GM12878 (cell line): ENCODE measurements at regions not wholly inside any gene's neighbourhood (a gene's known extent, or its start where the extent isn't known, plus 50 kb on each side); places are given as distances from the start of the nearest gene placed in this dataset.

Experiments used
- ATAC-seq: fragments of 200-7000 bp; cut with Tn5 transposase; 3 replicates; pipeline ENCODE4 v1.9.1; 2020; ENCODE audit warnings: mild to moderate bottlenecking, moderate library complexity
- BruUV-seq: library from RNA; stranded (reverse); fragments of 400-500 nt; replicated peaks from 2 replicates; lab custom pipeline; 2021; lab: Mats Ljungman, UMichigan
- CTCF ChIA-PET: fragments of 300-600 bp; sonication (Branson Sonifier 250); formaldehyde crosslinking; extraction: SDS; loops from one replicate; lab custom pipeline; 2021; ENCODE audit warnings: inconsistent platforms; lab: Yijun Ruan, JAX
- POLR2A ChIA-PET: fragments of 350-600 bp; formaldehyde crosslinking; extraction: SDS; loops from one replicate; lab custom pipeline; 2021; ENCODE audit warnings: inconsistent platforms; lab: Charles Lee
- RAD21 ChIA-PET: fragments of 300-600 bp; sonication (Branson Sonifier 250); formaldehyde crosslinking; loops from one replicate; lab custom pipeline; 2023; ENCODE audit warnings: antibody characterized with exemption; ENCODE audit not compliant: unreplicated experiment; lab: Charles Lee
- SMC1A ChIA-PET: fragments of 300-600 bp; sonication (Branson Sonifier 250); formaldehyde crosslinking; loops from one replicate; lab custom pipeline; 2023; ENCODE audit not compliant: unreplicated experiment, uncharacterized antibody; lab: Charles Lee
- DNase-seq: peaks from one replicate; pipeline ENCODE4 v3.0.0-alpha.2; 2011; ENCODE audit warnings: low read depth, low spot score
- FAIRE-seq: peaks from 3 replicates; lab custom pipeline; 2011; peaks lifted over from hg19 to GRCh38; lab: Jason Lieb, UNC
- H2AFZ ChIP-seq: 2 replicates; pipeline ENCODE4 v1.6.0; 2011; ENCODE audit warnings: low read depth, low read length, control low read depth; ENCODE audit not compliant: control insufficient read depth
- H3K27ac ChIP-seq: 2 replicates; pipeline ENCODE4 v1.5.1; 2011; ENCODE audit warnings: control low read depth; ENCODE audit not compliant: control insufficient read depth, insufficient read depth
- H3K27me3 ChIP-seq, 2 experiments: replicated peaks in 1 of 2; 2 replicates each; pipeline versions ENCODE4 v1.6.0 to v1.6.1; 2011; ENCODE audit warnings: low read length in 1 of 2; ENCODE audit not compliant: control insufficient read depth in 2 of 2, insufficient read depth in 2 of 2
- H3K36me3 ChIP-seq, 2 experiments: 2 replicates each; pipeline ENCODE4 v1.5.1; 2011; ENCODE audit warnings: low read length in 1 of 2; ENCODE audit not compliant: control insufficient read depth in 2 of 2, insufficient read depth in 2 of 2
- H3K4me1 ChIP-seq: 2 replicates; pipeline ENCODE4 v1.6.1; 2011; ENCODE audit warnings: mild to moderate bottlenecking, low read length, moderate library complexity, mixed read lengths; ENCODE audit not compliant: control insufficient read depth, insufficient read depth
- H3K4me2 ChIP-seq: 2 replicates; pipeline ENCODE4 v1.6.0; 2011; ENCODE audit warnings: control low read depth; ENCODE audit not compliant: control insufficient read depth, insufficient read depth
- H3K4me3 ChIP-seq: fragments of 200-600 bp; sonication (generic); 2 replicates; pipeline ENCODE4 v1.5.1; 2016
- H3K79me2 ChIP-seq: 2 replicates; pipeline ENCODE4 v1.6.0; 2011; ENCODE audit warnings: low read length; ENCODE audit not compliant: control insufficient read depth, insufficient read depth
- H3K9ac ChIP-seq: 2 replicates; pipeline ENCODE4 v1.8.0; 2011; ENCODE audit warnings: low read length, control low read depth, mixed read lengths; ENCODE audit not compliant: control insufficient read depth, insufficient read depth
- H3K9me3 ChIP-seq: replicated peaks from 3 replicates; pipeline ENCODE4 v1.5.1; 2011; ENCODE audit warnings: mild to moderate bottlenecking, low read length; ENCODE audit not compliant: control insufficient read depth, insufficient read depth
- H4K20me1 ChIP-seq: 2 replicates; pipeline ENCODE4 v1.6.0; 2011; ENCODE audit not compliant: control insufficient read depth, insufficient read depth
- ASH2L ChIP-seq: fragments of 300-600, 200-600 bp; sonication (generic); IDR thresholded peaks from 2 replicates; pipeline ENCODE4 v1.6.1; 2017; ENCODE audit warnings: low read depth, mild to moderate bottlenecking, borderline replicate concordance
- BACH1 ChIP-seq: fragments of 450-650 bp; IDR thresholded peaks from 2 replicates; pipeline ENCODE4 v1.6.1; 2017; ENCODE audit warnings: mild to moderate bottlenecking, borderline replicate concordance
- JUNB ChIP-seq: IDR thresholded peaks from 2 replicates; pipeline ENCODE4 v1.6.1; 2016; ENCODE audit warnings: antibody characterized with exemption, mild to moderate bottlenecking
- NRF1 ChIP-seq: conservative IDR thresholded peaks from 2 replicates; pipeline ENCODE4 v1.6.1; 2011; ENCODE audit warnings: mild to moderate bottlenecking, low read depth, low read length, improper control_type of control experiment
- RB1 ChIP-seq: fragments of 450-650 bp; formaldehyde crosslinking; IDR thresholded peaks from 2 replicates; pipeline ENCODE4 v1.6.1; 2017; ENCODE audit warnings: mild to moderate bottlenecking, borderline replicate concordance
- SMC3 ChIP-seq: IDR thresholded peaks from 2 replicates; pipeline ENCODE4 v1.6.1; 2011; ENCODE audit warnings: low read length, improper control_type of control experiment, borderline replicate concordance
- SP1 ChIP-seq: IDR thresholded peaks from one replicate; pipeline ENCODE4 v1.6.1; 2011; ENCODE audit warnings: low read depth, low read length
- TBL1XR1 ChIP-seq: IDR thresholded peaks from 2 replicates; pipeline ENCODE4 v1.6.1; 2012; ENCODE audit warnings: low read depth, low read length, improper control_type of control experiment
- TCF3 ChIP-seq: IDR thresholded peaks from 2 replicates; pipeline ENCODE4 v1.6.1; 2012; ENCODE audit warnings: low read depth, mild to moderate bottlenecking, low read length, borderline replicate concordance; ENCODE audit not compliant: insufficient read depth
- ZNF274 ChIP-seq: IDR thresholded peaks from one replicate; pipeline ENCODE4 v1.8.0; 2011; ENCODE audit not compliant: insufficient read length, insufficient read depth
- WGBS: methylation state at CpG from one replicate; pipeline ENCODE4 v1.1.6; 2016; ENCODE audit warnings: low lambda C conversion rate; ENCODE audit not compliant: insufficient replicate concordance, insufficient coverage; ENCODE audit errors: missing lambda C conversion rate; 5-methylcytosine and 5-hydroxymethylcytosine counted together
- in situ Hi-C: fragments of 300-500 bp; cut with MboI; formaldehyde crosslinking; loops from 9 replicates; pipeline ENCODE4 v1.14.3; 2018; ENCODE audit warnings: mixed read lengths
- intact Hi-C: fragments of 100-400 bp; cut with micrococcal nuclease; formaldehyde crosslinking; loops from one replicate; pipeline ENCODE4 v1.14.2; 2022; ENCODE audit not compliant: unreplicated experiment
- TF ChIP-seq, protein P1 (sequence below), 3 experiments: IDR thresholded peaks in 2 of 3; conservative IDR thresholded peaks in 1 of 3; 2 replicates each; pipeline ENCODE4 v1.5.1; 2011; ENCODE audit warnings: low read depth in 3 of 3, low read length in 3 of 3, mild to moderate bottlenecking in 3 of 3, control low read depth in 2 of 3, moderate library complexity in 2 of 3, inconsistent platforms in 1 of 3, mixed read lengths in 1 of 3; ENCODE audit not compliant: control insufficient read depth in 2 of 3, insufficient read depth in 1 of 3; ENCODE audit errors: extremely low read depth in 1 of 3
- TF ChIP-seq, protein P2 (sequence below): fragments of 450-650 bp; IDR thresholded peaks from 2 replicates; pipeline ENCODE4 v1.6.1; 2017; ENCODE audit warnings: borderline replicate concordance
- TF ChIP-seq, protein P3 (sequence below): IDR thresholded peaks from 2 replicates; pipeline ENCODE4 v1.6.1; 2012; ENCODE audit warnings: low read depth, low read length, improper control_type of control experiment

DNA sequence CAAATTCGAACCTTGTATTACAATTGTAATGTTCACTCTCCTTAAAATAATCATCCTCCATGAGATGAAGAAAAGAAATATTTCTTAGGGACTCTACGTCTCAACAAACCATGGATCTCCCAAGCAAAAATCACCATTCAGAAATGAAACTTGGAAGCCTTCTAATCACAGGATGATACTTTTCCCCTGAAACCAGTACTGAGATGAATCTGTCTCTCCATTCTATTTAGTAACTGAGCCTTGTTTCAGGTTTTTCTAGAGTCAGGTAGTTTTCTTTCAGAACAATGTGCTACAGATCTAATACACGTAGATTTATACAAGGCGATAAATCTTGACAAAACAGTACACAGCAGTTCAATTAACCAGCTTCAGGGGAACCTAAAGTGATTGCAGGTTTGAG, 660.1 kb upstream of the CBLB start:
- Histone ChIP-seq H3K36me3 (no peaks in the 10 kb centered on the region), H3K4me3 (no peak overlapping the region), H3K27me3 (no peaks in the 10 kb centered on the region), H3K27ac (no peak overlapping the region), H3K79me2 (no peaks in the 10 kb centered on the region), H3K4me2 (no peak overlapping the region), H3K9me3 (peaks cover 2% of the 10 kb centered on the region; the same call in 2 of the 3 replicates), H2AFZ (no peak overlapping the region), H4K20me1 (no peaks in the 10 kb centered on the region), H3K4me1 (no peaks in the 10 kb centered on the region; the same call in 1 of the 2 replicates)
- CTCF ChIA-PET: no interaction called here
- in situ Hi-C loops: no loop called here
- ATAC-seq (peak; percentile 60), FAIRE-seq (no peak), DNase-seq (no peak)
- intact Hi-C loops: no loop called here
- RAD21 ChIA-PET: no interaction called here
- SMC1A ChIA-PET: no interaction called here
- POLR2A ChIA-PET: no interaction called here
- 72% methylated on average over 4 of the region's 4 CpGs for WGBS
- TF ChIP-seq JUNB (peak; percentile 46), SP1 (no peak), ZNF274 (no peak), TCF3 (no peak)
- TF ChIP-seq, all 136 proteins: peak for 1
- no peak overlapping the region for H3K9ac ChIP-seq
- no TSS peak for BruUV-seq

DNA sequence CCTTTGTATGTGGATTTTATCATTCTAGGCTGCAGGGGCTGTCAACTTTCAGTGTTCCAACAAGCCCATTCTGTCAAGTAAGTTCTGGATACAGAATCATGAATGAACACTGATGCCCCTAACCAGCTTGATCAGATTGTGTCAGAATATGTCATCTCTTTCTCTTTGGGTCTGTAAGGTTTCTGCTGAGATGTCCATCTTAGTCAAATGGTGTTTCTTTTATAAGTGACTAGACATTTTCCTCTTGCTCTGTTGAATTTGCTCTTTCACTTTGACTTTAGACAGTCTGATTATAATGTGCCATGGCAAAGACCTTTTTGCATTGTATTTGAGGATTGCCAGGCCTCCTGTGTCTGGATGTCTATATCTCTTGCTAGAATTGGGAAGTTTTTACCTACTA, 660.9 kb upstream of the CBLB start:
- ATAC-seq (peak; percentile 61), FAIRE-seq (no peak), DNase-seq (no peak)
- ChIA-PET SMC1A (no interaction called here), POLR2A (no interaction called here), RAD21 (no interaction called here), CTCF (no interaction called here)
- H3K4me3 ChIP-seq: no peak overlapping the region
- H3K27me3 ChIP-seq: no peaks in the 10 kb centered on the region
- intact Hi-C loops (no loop called here), in situ Hi-C loops (no loop called here)
- no peaks in the 10 kb centered on the region for H3K79me2 ChIP-seq
- H2AFZ ChIP-seq: no peak overlapping the region; the same call in 1 of the 2 replicates
- peaks cover 2% of the 10 kb centered on the region; the same call in 2 of the 3 replicates for H3K9me3 ChIP-seq
- H4K20me1 ChIP-seq: no peaks in the 10 kb centered on the region
- no peaks in the 10 kb centered on the region for H3K36me3 ChIP-seq
- H3K4me1 ChIP-seq: no peaks in the 10 kb centered on the region; the same call in 1 of the 2 replicates
- BruUV-seq: no TSS peak
- H3K9ac ChIP-seq: no peak overlapping the region
- H3K27ac ChIP-seq: no peak overlapping the region
- H3K4me2 ChIP-seq: no peak overlapping the region
- TF ChIP-seq ASH2L: no peak
- TF ChIP-seq, protein P1, sequence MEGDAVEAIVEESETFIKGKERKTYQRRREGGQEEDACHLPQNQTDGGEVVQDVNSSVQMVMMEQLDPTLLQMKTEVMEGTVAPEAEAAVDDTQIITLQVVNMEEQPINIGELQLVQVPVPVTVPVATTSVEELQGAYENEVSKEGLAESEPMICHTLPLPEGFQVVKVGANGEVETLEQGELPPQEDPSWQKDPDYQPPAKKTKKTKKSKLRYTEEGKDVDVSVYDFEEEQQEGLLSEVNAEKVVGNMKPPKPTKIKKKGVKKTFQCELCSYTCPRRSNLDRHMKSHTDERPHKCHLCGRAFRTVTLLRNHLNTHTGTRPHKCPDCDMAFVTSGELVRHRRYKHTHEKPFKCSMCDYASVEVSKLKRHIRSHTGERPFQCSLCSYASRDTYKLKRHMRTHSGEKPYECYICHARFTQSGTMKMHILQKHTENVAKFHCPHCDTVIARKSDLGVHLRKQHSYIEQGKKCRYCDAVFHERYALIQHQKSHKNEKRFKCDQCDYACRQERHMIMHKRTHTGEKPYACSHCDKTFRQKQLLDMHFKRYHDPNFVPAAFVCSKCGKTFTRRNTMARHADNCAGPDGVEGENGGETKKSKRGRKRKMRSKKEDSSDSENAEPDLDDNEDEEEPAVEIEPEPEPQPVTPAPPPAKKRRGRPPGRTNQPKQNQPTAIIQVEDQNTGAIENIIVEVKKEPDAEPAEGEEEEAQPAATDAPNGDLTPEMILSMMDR (IDR thresholded peaks at IDR 0.05 in 2 of 3, conservative IDR thresholded peaks at IDR 0.05 in 1 of 3; ENCODE audit: control insufficient read depth in 2 of 3, extremely low read depth in 1 of 3, insufficient read depth in 1 of 3, low read depth in 3 of 3, low read length in 3 of 3): no peak
- TF ChIP-seq BACH1: no peak
- TF ChIP-seq RB1: no peak
- no peak for TF ChIP-seq SMC3
- TF ChIP-seq, protein P2, sequence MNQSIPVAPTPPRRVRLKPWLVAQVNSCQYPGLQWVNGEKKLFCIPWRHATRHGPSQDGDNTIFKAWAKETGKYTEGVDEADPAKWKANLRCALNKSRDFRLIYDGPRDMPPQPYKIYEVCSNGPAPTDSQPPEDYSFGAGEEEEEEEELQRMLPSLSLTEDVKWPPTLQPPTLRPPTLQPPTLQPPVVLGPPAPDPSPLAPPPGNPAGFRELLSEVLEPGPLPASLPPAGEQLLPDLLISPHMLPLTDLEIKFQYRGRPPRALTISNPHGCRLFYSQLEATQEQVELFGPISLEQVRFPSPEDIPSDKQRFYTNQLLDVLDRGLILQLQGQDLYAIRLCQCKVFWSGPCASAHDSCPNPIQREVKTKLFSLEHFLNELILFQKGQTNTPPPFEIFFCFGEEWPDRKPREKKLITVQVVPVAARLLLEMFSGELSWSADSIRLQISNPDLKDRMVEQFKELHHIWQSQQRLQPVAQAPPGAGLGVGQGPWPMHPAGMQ: no peak
- TF ChIP-seq, protein P3, sequence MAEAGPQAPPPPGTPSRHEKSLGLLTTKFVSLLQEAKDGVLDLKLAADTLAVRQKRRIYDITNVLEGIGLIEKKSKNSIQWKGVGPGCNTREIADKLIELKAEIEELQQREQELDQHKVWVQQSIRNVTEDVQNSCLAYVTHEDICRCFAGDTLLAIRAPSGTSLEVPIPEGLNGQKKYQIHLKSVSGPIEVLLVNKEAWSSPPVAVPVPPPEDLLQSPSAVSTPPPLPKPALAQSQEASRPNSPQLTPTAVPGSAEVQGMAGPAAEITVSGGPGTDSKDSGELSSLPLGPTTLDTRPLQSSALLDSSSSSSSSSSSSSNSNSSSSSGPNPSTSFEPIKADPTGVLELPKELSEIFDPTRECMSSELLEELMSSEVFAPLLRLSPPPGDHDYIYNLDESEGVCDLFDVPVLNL: no peak
- TF ChIP-seq TBL1XR1: no peak
- no peak for TF ChIP-seq NRF1
